ENCODE measurements at regions not wholly inside any gene's neighbourhood (a gene's known extent, or its start where the extent isn't known, plus 50 kb on each side); places are given as distances from the start of the nearest gene placed in this dataset.

DNA sequence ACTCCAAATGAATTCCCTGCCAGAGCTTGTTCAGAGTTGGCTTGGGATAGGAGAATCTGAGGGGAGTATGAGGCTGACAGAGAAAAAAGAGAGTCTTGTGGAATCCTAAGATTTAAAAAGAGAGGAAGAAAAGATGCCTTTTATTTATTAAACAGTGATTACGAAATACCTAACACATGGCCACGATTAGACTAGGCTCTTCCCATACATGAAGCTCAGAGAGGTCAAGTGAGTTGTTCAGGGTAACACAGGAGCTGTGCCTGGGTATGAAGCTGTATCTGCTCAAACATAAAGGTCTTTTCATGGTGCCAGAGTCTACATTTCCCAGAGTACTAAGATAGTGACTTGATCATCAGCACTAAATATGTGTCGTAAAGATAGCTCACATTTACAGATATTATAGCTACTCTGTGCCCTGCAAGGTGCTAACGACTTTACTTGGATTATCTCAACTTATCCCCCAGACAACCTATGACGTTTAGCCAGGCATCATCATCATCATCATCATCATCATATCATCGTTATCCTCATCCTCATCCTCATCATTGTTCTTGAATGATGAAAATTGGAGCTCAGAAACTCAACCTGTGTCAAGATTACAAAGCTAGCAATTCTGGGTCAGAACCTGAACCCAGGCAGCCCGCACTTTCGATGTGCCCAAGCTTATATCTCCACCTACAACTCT, 500.8 kb downstream of the NPIPA7 start:
- H3K9me3 ChIP-seq (ENCODE audit: control insufficient read depth in 2 of 3, low read length in 3 of 3): no peaks in the 10 kb centered on the region
- H3K36me3 Mint-ChIP-seq: no peaks in the 10 kb centered on the region
- no peaks in the 10 kb centered on the region for H3K4me1 ChIP-seq (ENCODE audit: control insufficient read depth in 2 of 2, insufficient read depth in 2 of 2, low read length in 2 of 2)
- no peaks in the 10 kb centered on the region for H3K27me3 ChIP-seq (ENCODE audit: control insufficient read depth in 2 of 2, insufficient read depth in 2 of 2, low read length in 2 of 2)
- H3K36me3 ChIP-seq (ENCODE audit: control insufficient read depth in 2 of 3, insufficient read depth in 3 of 3, low read length in 3 of 3): no peaks in the 10 kb centered on the region
- CTCF ChIA-PET: interaction anchor here (0.5 kb wide), 1 partner anchor 132 kb away, joined by 3 read pairs; no protein-coding TSS in a partner anchor
- no peak for DNase-seq
- H3K4me3 Mint-ChIP-seq: no peak overlapping the region
- no peak overlapping the region for H3K27ac ChIP-seq (ENCODE audit: low read depth, low read length)
- intact Hi-C loops (cut with micrococcal nuclease): no loop called here
- H3K27me3 Mint-ChIP-seq: peaks cover 0 to 21% (median 10%) of the 10 kb centered on the region in 5 donors
- no peak for ATAC-seq
- POLR2A ChIA-PET: no interaction called here
- H3K4me1 Mint-ChIP-seq: peaks cover 0 to 2% (median 0%) of the 10 kb centered on the region in 7 donors
- H3K27ac Mint-ChIP-seq: peak overlapping the region in 1 of 9 donors; percentile 11
- H3K4me3 ChIP-seq (ENCODE audit: low read length): no peak overlapping the region
- peaks cover 0 to 3% (median 0%) of the 10 kb centered on the region in 11 donors for H3K9me3 Mint-ChIP-seq

DNA sequence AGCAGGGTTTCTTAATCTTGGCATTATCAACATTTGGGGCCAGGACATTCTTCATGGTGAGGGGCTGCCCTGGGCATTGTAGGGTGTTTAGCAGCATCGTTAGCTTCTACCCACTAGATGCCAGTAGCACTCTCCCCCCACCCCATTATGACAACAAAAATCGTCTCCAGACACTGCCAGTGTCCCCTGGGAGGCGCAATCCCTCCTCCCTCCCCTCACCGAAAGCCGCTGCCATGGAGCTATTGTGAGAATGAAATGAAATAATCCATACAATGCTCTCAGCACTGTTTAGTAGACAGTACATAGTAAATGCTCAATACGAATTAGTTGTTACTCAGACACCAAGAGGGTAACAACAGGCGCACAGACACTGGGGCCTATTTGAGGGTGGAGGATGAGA, 502.9 kb downstream of the NPIPA7 start:
- peaks cover 0 to 2% (median 0%) of the 10 kb centered on the region in 7 donors for H3K4me1 Mint-ChIP-seq
- H3K9me3 ChIP-seq (ENCODE audit: control insufficient read depth in 2 of 3, low read length in 3 of 3): no peaks in the 10 kb centered on the region
- no peak overlapping the region for H3K4me3 Mint-ChIP-seq
- no peak overlapping the region for H3K27ac ChIP-seq (ENCODE audit: low read depth, low read length)
- DNase-seq (no peak), ATAC-seq (no peak)
- ChIA-PET CTCF (no interaction called here), POLR2A (no interaction called here)
- H3K27me3 ChIP-seq (ENCODE audit: control insufficient read depth in 2 of 2, insufficient read depth in 2 of 2, low read length in 2 of 2): no peaks in the 10 kb centered on the region
- no peak overlapping the region for H3K4me3 ChIP-seq (ENCODE audit: low read length)
- intact Hi-C loops (cut with micrococcal nuclease): no loop called here
- no peaks in the 10 kb centered on the region for H3K36me3 ChIP-seq (ENCODE audit: control insufficient read depth in 2 of 3, insufficient read depth in 3 of 3, low read length in 3 of 3)
- H3K36me3 Mint-ChIP-seq: no peaks in the 10 kb centered on the region
- peaks cover 0 to 3% (median 0%) of the 10 kb centered on the region in 11 donors for H3K9me3 Mint-ChIP-seq
- H3K27me3 Mint-ChIP-seq: peaks cover 0 to 15% (median 10%) of the 10 kb centered on the region in 5 donors
- no peak overlapping the region for H3K27ac Mint-ChIP-seq
- no peaks in the 10 kb centered on the region for H3K4me1 ChIP-seq (ENCODE audit: control insufficient read depth in 2 of 2, insufficient read depth in 2 of 2, low read length in 2 of 2)

DNA sequence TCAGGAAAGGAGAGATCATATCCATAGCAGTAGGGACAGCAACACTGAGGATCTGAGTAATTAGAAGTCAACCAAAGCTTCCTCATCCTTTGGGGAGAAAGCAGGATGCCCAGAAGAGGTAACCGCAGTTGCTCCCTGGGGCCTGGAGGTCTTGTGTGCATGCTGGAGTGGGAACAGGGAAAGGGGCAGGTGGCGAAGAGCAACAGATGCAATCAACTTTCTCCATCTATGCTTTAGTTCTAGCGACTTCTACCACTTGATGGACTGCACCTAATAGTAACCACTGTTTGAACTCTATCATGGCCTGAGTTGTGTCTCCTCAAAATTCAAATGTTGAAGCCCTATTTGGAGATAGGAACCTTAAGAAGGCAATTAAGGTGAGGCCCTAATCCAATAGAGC, 503.8 kb downstream of the NPIPA7 start:
- Mint-ChIP-seq H3K36me3 (no peaks in the 10 kb centered on the region), H3K4me3 (no peak overlapping the region), H3K4me1 (peaks cover 0 to 2% (median 0%) of the 10 kb centered on the region in 7 donors), H3K27me3 (peaks cover 0 to 15% (median 7%) of the 10 kb centered on the region in 5 donors), H3K9me3 (peaks cover 0 to under 1% (median 0%) of the 10 kb centered on the region in 11 donors), H3K27ac (no peak overlapping the region)
- no peaks in the 10 kb centered on the region for H3K36me3 ChIP-seq (ENCODE audit: control insufficient read depth in 2 of 3, insufficient read depth in 3 of 3, low read length in 3 of 3)
- no peaks in the 10 kb centered on the region for H3K27me3 ChIP-seq (ENCODE audit: control insufficient read depth in 2 of 2, insufficient read depth in 2 of 2, low read length in 2 of 2)
- intact Hi-C loops (cut with micrococcal nuclease): no loop called here
- H3K4me3 ChIP-seq (ENCODE audit: low read length): no peak overlapping the region
- DNase-seq (no peak), ATAC-seq (no peak)
- ChIA-PET POLR2A (no interaction called here), CTCF (no interaction called here)
- H3K9me3 ChIP-seq (ENCODE audit: control insufficient read depth in 2 of 3, low read length in 3 of 3): no peaks in the 10 kb centered on the region
- no peaks in the 10 kb centered on the region for H3K4me1 ChIP-seq (ENCODE audit: control insufficient read depth in 2 of 2, insufficient read depth in 2 of 2, low read length in 2 of 2)
- no peak overlapping the region for H3K27ac ChIP-seq (ENCODE audit: low read depth, low read length)

DNA sequence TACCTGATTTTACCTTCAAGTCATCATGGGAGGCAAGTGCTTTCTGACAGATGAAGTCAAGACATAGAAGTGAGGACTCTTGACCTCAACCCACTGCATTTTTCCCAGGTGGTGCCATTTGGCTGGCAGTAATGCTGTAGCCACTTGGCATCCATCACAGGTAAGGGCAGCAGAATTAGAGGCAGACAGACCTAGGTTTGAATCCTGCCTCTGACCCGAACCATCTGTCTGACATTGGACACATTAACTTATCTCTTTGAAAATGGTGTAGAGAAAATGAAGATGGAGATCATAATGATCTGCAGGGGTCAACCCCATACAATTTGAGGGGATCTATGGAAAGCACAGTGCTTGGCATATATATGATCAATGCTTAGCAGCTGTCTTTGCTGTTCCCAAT, 505.5 kb downstream of the NPIPA7 start:
- ChIA-PET POLR2A (no interaction called here), CTCF (no interaction called here)
- Histone ChIP-seq H3K27me3 (ENCODE audit: control insufficient read depth in 2 of 2, insufficient read depth in 2 of 2, low read length in 2 of 2) (no peaks in the 10 kb centered on the region), H3K27ac (ENCODE audit: low read depth, low read length) (no peak overlapping the region), H3K9me3 (ENCODE audit: control insufficient read depth in 2 of 3, low read length in 3 of 3) (no peaks in the 10 kb centered on the region), H3K4me1 (ENCODE audit: control insufficient read depth in 2 of 2, insufficient read depth in 2 of 2, low read length in 2 of 2) (no peaks in the 10 kb centered on the region), H3K4me3 (ENCODE audit: low read length) (no peak overlapping the region), H3K36me3 (ENCODE audit: control insufficient read depth in 2 of 3, insufficient read depth in 3 of 3, low read length in 3 of 3) (no peaks in the 10 kb centered on the region)
- Mint-ChIP-seq H3K27me3 (peaks cover 0 to 3% (median 0%) of the 10 kb centered on the region in 5 donors), H3K4me1 (no peaks in the 10 kb centered on the region), H3K4me3 (no peak overlapping the region), H3K9me3 (no peaks in the 10 kb centered on the region), H3K36me3 (no peaks in the 10 kb centered on the region), H3K27ac (peak overlapping the region in 1 of 9 donors; percentile 16)
- DNase-seq (no peak), ATAC-seq (no peak)
- intact Hi-C loops (cut with micrococcal nuclease): no loop called here

DNA sequence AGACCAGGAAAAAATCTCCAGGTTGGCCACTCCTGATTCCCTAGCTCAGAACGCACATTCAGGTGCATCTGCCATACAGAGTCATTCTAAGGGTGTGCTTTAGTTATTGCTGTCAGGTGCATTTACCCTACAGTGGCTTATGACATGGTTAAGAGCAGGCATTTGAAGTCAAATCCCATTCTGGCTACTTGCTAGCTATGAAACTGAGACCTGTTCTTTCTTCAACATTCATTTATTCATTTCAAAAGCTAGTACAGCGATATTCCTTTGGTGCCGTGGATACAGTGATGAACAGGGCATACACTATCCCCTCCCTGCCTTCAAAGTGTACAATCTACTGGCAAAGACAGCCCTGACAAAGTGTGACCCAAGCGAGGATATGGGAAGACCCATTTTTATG, 508.3 kb downstream of the NPIPA7 start:
- ChIA-PET POLR2A (no interaction called here), CTCF (interaction anchor here (0.7 kb wide), 1 partner anchor 90 kb away, joined by 3 read pairs; no protein-coding TSS in a partner anchor)
- Mint-ChIP-seq H3K27ac (peak overlapping the region in 1 of 9 donors; percentile 28), H3K4me1 (no peaks in the 10 kb centered on the region), H3K9me3 (no peaks in the 10 kb centered on the region), H3K27me3 (no peaks in the 10 kb centered on the region), H3K36me3 (no peaks in the 10 kb centered on the region), H3K4me3 (no peak overlapping the region)
- H3K27me3 ChIP-seq (ENCODE audit: control insufficient read depth in 2 of 2, insufficient read depth in 2 of 2, low read length in 2 of 2): no peaks in the 10 kb centered on the region
- intact Hi-C loops (cut with micrococcal nuclease): no loop called here
- no peak for DNase-seq
- no peaks in the 10 kb centered on the region for H3K9me3 ChIP-seq (ENCODE audit: control insufficient read depth in 2 of 3, low read length in 3 of 3)
- H3K27ac ChIP-seq (ENCODE audit: low read depth, low read length): no peak overlapping the region
- H3K36me3 ChIP-seq (ENCODE audit: control insufficient read depth in 2 of 3, insufficient read depth in 3 of 3, low read length in 3 of 3): no peaks in the 10 kb centered on the region
- no peaks in the 10 kb centered on the region for H3K4me1 ChIP-seq (ENCODE audit: control insufficient read depth in 2 of 2, insufficient read depth in 2 of 2, low read length in 2 of 2)
- H3K4me3 ChIP-seq (ENCODE audit: low read length): no peak overlapping the region
- ATAC-seq: no peak

DNA sequence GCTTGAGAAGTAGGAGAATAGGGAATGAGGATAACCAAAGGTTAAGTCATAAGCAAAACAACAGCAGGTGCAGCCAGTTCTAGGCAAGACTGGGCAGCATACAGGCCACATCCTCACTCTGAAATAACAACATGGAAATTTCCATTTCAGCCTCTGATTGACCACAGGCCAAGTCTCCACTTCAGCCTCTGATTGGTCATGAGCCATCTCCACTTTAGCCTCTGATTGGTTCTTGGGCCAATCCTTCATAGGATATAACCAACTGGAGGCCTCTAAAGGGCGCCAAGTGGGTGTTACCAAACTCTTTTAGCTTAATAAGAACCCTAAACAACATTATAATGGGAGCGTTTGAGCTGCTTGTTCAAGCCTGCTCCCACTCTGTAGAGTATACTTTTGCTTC, 512.0 kb downstream of the NPIPA7 start:
- Mint-ChIP-seq H3K4me3 (no peak overlapping the region), H3K27ac (no peak overlapping the region), H3K27me3 (peaks cover 0 to 4% (median 0%) of the 10 kb centered on the region in 5 donors), H3K4me1 (no peaks in the 10 kb centered on the region), H3K9me3 (no peaks in the 10 kb centered on the region), H3K36me3 (no peaks in the 10 kb centered on the region)
- Histone ChIP-seq H3K9me3 (ENCODE audit: control insufficient read depth in 2 of 3, low read length in 3 of 3) (no peaks in the 10 kb centered on the region), H3K27me3 (ENCODE audit: control insufficient read depth in 2 of 2, insufficient read depth in 2 of 2, low read length in 2 of 2) (no peaks in the 10 kb centered on the region), H3K4me3 (ENCODE audit: low read length) (no peak overlapping the region), H3K36me3 (ENCODE audit: control insufficient read depth in 2 of 3, insufficient read depth in 3 of 3, low read length in 3 of 3) (no peaks in the 10 kb centered on the region), H3K4me1 (ENCODE audit: control insufficient read depth in 2 of 2, insufficient read depth in 2 of 2, low read length in 2 of 2) (no peaks in the 10 kb centered on the region), H3K27ac (ENCODE audit: low read depth, low read length) (no peak overlapping the region)
- ATAC-seq (no peak), DNase-seq (no peak)
- CTCF ChIA-PET: no interaction called here
- POLR2A ChIA-PET: no interaction called here
- intact Hi-C loops (cut with micrococcal nuclease): no loop called here

DNA sequence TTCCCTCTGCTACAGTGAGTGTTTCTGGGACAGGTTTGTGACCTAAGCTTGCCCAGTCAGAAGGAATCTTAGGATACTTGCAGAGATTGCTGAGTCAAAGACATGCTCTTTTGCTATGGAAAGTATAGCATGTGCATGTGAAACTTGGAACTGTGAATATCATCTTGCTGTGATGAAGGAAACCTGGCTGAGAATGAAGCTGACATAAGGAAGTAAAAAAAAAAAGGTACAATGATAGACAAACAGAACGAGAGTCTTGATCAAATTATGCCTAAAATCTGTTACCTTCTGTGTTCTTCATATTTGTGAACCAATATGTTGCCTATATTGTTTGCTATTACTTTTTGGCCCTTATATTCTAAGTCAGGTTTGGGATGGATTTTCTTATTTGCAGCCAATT, 525.7 kb downstream of the NPIPA7 start:
- Histone ChIP-seq H3K9me3 (ENCODE audit: control insufficient read depth in 2 of 3, low read length in 3 of 3) (peaks cover 0 to 3% (median 0%) of the 10 kb centered on the region in 3 experiments), H3K27ac (ENCODE audit: low read depth, low read length) (no peak overlapping the region), H3K4me3 (ENCODE audit: low read length) (no peak overlapping the region), H3K36me3 (ENCODE audit: control insufficient read depth in 2 of 3, insufficient read depth in 3 of 3, low read length in 3 of 3) (no peaks in the 10 kb centered on the region), H3K4me1 (ENCODE audit: control insufficient read depth in 2 of 2, insufficient read depth in 2 of 2, low read length in 2 of 2) (no peaks in the 10 kb centered on the region), H3K27me3 (ENCODE audit: control insufficient read depth in 2 of 2, insufficient read depth in 2 of 2, low read length in 2 of 2) (no peaks in the 10 kb centered on the region)
- peaks cover 2 to 50% (median 23%) of the 10 kb centered on the region in 11 donors for H3K9me3 Mint-ChIP-seq
- DNase-seq (no peak), ATAC-seq (no peak)
- peaks cover 0 to 15% (median 6%) of the 10 kb centered on the region in 5 donors for H3K27me3 Mint-ChIP-seq
- no peaks in the 10 kb centered on the region for H3K4me1 Mint-ChIP-seq
- H3K36me3 Mint-ChIP-seq: peaks cover 0 to 6% (median 0%) of the 10 kb centered on the region in 5 donors
- no peak overlapping the region for H3K4me3 Mint-ChIP-seq
- CTCF ChIA-PET: no interaction called here
- intact Hi-C loops (cut with micrococcal nuclease): no loop called here
- no peak overlapping the region for H3K27ac Mint-ChIP-seq
- POLR2A ChIA-PET: no interaction called here
